Activated CD4-positive, alpha-beta T cell treated with anti-CD3 and anti-CD28 coated beads for 48 hours (primary cell): ENCODE measurements at regions not wholly inside any gene's neighbourhood (a gene's known extent, or its start where the extent isn't known, plus 50 kb on each side); places are given as distances from the start of the nearest gene placed in this dataset.
"Not testable (repeated sequence)": the region's sequence is repeated elsewhere in the genome, so short reads cannot be mapped to it uniquely, and the experiment has no call there.

Experiments
- DNase-seq: peaks from one replicate; pipeline ENCODE4 v3.0.0-alpha.2; 2020

DNA sequence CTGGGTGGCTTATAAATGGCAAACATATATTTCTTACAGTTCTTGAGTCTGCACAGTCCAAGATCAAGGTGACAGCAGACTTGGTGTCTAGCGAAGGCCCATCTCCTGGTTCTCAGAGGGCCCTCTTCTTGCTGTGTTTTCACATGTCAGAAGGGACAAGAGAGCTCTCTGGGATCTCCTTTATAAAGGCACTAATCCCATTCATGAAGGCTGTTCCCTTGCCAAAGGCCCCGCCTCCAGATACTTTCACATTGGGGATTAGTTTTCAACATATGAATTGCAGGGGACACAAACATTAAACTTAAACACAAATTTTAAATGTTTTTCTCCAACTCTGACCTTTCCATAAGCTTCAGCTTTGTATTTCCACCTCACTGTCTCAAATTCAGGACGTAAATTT is 1135.0 kb upstream of the TENM3 start:
- no peak for DNase-seq

DNA sequence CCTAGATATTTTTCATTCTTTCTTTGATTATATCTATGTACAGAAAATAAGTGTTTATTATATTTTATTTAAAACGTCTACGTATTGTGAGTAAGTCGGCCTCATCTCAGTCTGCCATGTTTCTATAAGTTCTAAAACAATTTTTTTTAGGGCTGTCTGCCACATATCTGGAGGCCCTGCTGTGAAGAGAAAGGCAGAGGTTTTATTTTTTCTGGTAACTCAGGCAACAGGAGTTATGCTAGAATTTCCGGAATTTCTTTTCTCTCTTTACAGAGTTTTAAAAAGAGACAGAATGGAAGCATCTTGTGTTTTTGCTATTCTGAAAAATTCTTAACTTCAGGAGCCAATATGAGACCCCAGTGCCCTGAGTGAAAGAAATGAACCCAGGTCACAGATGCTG is 1124.0 kb upstream of the TENM3 start:
- no peak for DNase-seq

DNA sequence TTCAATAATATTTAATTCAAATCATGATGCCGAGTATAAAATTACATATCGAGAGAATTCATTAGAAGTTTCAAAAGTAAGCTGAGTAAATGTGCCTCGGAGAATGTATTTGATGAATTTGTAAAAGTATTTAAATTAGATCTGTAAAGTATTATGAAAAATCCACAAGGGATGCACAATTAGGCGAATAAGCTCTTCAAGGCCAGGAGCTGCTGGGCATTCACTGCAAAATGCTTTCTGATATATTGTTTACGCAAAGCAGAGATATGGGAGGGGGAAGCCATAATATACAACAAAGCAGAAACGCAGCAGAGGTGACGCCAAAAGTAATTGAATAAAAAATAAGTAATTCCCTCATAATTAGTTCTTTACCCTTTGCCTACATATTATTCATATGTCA is 1121.5 kb upstream of the TENM3 start:
- no peak for DNase-seq

DNA sequence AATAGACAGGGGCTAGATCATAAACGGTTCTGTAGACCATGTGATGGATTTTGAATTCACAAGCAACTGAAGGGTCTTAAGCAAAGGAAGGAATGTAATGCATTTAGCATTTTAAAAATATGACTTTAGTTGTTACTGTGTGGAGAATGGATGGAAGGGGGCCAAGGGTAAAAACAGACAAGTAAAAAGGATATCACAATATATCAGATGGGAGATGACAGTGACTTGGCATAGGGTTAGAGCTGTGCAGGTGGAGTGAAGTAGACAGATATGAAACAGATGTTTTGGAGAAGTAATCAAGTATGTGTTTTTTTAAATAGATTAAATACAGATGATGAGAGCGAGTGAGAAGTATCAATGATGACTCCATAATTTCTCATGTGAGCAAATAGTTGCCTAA is 1116.0 kb upstream of the TENM3 start:
- DNase-seq = no peak

DNA sequence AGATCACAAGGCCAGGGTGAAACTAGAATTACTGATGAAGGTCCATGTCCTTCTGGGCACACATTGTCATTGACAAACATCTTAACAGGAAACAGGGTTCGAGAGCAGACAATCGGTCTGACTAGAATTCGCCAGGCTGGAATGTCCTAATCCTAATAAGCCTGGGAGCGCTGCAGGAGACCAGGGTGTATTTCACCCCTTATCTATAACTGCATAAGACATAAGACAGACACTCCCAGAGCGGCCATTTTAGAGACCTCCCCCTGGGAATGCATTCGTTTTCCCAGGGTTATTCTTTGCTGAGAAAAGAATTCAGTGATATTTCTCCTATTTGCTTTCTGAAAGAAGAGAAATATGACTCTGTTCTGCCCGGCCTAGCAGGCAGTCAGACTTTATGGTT is 1112.9 kb upstream of the TENM3 start:
- DNase-seq = not testable (repeated sequence)

DNA sequence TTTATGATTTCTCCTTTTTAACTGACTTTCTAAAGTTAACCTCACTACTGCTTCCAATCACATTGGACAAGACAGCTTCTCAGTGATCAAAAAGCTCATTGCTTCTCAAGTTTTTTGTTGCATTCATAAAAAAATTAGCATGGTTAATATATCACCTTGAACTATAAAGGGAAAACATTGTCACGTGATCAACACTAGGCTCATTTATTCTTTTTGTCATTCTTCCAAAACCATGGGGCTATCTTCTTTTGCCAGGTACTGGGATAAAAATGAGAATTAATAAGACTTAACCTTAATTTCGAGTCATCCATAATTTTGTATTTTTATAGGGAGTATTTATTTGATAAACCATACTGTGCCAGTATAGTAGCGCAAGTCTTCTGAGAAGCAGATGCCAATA is 1105.9 kb upstream of the TENM3 start:
- DNase-seq = no peak

DNA sequence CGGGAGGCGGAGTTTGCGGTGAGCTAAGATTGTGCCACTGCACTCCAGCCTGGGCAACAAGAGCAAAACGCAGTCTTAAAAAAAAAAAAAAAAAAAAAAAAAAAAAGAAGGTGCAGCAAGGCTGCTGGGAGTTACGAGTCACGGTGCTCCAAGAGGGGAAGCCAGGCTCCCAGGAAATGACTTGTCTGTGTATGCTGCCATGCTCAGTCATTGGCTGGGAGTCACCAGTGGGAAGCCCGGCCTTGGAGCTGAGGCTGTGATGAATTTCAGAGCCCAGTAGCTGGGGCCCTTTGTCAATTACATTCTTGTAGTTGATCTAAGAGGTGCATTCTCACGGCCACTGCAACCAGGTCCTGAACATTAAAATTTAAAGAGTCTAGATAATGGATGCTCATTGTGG is 1105.1 kb upstream of the TENM3 start:
- DNase-seq = no peak

DNA sequence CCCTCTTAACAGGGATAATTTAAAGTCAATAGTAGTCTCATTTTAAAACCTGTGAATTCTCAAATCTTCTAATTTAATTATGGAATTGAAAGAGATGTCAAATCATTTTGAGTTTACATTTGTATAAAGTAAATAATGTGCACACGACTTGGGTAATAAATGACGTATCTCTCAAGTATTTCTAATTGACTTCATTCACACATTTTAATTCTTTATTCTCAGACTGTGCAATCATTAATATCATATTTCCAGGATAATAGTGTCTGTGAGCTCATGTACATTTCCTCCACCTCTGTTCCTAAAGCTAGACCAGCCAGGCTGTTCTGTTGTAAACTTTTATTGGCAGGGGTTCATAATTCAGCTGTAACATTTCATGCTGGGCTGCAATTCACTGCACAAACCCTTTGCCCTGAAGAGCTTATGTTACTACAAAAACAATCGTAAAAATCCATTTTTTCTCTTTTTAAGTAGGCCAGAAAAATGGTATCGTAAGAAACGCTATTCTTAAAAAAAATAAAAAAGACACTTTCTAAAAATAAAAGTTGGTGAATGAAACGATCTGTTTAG is 1103.1 kb upstream of the TENM3 start:
- DNase-seq = no peak

DNA sequence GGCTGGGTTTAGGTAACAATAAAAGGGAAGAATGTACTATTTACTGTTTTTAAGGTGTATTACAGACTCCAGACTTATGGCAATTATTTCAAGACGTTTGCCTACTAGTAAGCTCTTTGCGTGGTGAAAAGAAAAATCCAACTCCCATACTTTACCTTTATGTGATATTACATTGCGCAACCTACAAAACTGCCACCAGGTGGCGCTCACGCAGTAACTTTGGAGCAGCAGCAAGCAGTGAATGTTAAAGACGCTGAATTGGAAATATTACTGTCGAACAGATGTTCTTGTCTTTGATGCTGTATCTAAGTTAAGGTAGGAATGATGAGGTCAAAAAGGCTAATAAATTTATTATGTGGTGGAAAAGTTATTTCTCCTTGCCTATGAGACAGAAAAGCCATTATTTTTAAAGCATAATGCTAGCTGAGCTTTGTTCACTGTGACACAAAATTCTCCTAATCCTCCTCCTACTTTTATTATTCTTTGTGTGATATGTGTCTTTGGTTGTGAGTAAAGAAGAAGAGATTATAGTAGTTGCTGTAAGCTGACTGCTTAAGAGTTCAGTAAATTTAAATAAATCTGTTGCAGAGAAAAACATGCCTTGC is 1099.8 kb upstream of the TENM3 start:
- peak; percentile 80 for DNase-seq

DNA sequence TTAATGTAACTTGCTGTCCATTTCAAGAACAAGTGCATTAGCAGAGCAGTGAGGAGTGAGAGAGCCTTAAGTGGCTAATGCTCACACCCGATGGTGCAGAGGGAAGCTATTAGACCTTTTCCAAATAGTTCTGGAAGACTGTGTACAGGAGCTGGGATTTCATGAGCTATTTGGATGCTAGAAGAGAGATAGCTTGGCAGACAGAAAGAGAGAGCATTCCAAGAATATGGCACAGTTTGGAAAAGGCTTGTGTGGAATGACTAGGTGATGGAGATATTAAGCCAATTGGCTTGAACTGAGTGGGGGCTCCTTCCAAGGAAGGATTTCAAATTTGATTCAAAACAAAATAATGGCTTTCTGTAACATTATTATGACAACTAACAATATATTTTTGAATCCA is 1097.2 kb upstream of the TENM3 start:
- DNase-seq = no peak

DNA sequence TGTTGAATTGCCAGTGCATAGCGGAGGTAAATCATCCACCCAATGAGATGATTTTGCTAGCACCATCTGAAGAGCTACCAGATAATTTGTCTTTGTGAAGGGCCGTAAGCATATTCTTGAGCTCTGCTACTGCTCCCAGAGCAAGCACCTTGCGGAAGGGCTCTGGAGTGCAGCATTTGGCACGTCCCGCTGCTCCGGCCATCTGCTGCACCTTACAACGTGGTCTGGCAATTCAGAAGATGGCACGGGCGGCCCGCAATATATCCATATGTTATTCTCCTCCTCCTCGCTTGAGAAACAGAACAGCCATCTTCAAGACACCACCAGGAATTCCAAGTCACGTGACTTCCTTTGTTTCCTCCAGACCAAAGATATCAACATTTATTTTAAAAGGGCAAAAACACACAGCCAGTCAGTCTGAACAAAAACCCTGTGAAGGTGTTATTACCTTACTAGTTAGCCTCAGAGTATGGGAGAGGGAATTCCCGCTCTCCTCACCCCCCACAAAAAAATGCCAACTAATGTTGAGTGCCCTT is 1095.7 kb upstream of the TENM3 start:
- no peak for DNase-seq

DNA sequence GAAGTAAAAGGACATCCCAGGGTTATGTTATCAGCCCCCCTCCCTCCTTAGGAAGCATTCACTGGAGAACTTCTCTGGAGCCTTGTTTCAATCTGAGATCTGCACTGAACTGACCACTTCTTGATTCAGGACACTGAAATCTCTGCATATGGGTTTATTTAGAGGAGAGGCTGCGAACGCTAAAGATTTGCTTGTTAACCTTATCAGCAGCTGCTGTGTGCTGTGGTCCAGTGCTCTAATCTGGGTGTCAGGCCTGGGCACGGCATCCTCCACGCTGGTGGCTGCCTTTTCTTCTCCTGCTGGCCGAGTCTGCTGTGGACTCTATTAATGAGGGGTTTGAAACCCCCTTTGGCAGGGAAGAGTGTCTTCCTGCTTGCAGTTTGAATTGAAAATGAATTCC is 1094.7 kb upstream of the TENM3 start:
- DNase-seq = no peak

DNA sequence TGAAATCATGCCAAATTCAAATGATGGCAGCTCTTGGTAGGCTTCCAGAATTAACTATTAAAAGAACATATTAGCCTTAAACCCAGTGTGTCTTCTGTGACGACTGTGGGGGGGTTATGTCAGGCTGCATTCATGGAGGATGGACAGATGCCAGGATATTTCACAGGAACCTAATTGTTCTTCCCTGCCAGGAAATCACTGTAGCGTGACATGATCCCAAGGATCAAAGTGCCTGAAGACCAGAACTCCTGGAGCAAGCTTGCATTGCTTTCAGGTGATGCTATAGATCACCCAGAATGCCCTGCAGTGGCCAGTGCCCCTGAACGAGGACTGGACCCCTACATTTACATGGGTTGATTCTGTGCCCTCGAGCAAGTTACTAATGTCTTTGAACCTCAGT is 1093.0 kb upstream of the TENM3 start:
- DNase-seq = no peak

DNA sequence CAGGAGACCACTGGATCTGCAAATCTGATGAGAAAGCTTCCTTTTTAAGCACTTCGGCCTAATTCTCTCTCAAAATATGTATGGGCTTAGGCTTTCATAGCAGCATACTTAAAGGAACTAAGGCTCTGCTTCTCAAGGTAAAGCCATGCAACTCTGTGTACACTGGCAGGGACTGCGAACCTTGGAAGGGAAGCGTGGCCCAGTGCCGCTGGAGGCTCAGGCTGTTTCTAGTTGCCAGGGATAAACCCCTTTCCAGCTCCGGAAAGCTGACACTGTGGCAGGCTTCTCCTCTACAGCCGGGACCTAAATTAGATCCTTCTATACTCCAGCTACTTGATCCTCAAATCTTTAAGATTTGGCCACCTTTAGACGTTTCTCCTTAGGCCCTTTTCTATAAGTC is 1091.3 kb upstream of the TENM3 start:
- no peak for DNase-seq

DNA sequence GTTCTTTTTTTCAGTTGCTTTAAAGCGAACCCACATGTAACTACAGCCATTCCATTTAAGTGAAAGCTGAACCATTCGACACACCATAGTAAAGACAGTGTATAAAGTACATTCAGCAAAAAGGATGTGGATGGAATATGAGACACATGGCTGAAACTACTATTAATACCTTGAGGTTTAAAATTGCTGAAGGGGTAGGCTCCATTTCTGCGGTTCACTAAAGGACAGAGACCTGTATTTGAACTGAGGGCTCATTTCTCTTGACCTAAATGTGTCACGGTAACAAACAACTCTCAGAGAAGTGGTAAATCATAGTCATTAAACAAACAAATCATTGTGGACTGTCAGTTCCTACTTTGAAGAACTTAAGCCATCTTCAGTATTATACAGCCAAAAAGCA is 1085.6 kb upstream of the TENM3 start:
- no peak for DNase-seq

DNA sequence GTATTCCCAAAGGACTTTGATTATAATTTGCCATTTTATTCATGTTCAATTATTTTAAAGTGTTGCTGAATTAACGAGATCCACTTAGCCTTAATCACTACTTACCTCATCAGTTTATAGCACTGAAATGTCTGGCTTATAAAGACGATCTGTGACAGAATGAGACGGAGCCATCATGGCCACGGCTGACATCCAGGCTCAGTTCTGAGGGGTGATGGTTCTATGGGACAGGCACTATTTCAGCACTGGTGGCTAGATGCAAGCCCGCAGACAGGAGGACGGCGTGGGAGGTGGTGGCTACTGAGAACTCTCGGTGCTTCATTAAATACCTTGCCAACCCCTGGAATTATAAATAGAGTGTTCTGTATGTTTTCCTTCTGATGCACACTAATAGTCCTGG is 1084.2 kb upstream of the TENM3 start:
- DNase-seq = no peak

DNA sequence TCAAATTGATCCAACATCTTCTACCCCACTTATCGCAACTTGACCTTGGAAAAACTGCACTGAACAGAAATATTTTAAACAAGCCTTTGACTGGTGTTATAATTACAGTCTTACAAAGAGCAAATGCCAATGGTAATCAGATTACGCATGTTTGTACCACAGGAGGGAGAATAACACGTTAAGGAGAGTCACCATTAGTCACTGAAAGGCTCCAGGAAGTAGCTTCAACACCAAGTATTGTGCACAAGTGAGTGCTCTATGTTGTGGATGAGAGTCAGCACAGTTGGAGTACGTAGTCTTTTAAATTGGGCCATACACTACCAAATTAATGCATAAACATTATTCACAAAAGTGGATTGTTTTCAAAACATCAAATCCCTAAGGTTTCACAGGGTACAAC is 1081.5 kb upstream of the TENM3 start:
- no peak for DNase-seq

DNA sequence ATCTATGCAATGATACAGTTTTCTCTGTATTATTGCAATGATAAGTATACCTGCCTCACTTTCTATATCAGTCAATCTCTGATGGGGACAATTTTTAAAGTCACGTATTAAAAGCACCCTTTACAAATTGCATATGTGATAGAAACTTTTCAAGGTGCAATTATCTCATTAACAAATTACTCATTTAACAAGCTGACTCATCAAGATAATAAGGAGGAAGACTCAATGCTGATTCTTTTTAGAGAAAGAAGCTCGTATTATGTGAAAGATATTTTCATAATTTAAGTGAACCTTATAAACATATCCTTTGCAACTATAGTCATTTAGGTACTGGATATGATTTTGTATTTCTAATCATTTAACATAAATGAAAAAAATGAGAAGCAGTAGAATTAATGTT is 1080.9 kb upstream of the TENM3 start:
- no peak for DNase-seq

DNA sequence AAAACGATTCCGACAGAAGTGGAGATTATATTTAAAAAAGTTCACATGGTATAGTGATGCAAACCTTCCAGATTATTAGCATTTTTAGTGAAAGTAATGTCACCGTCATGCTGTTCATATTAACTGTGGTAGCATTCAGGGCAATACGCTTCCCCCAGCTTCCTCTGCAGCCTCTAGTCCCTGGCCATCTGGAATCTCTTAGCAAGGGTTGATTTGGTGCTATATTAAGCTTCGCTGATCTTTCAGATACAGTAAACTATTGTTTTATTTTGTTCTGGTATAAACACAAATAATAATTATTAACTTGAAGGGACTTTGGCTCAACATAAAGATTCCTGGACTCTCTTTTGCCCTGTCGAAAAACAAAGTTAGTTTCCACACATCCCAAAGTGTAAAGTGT is 1080.5 kb upstream of the TENM3 start:
- DNase-seq = no peak

DNA sequence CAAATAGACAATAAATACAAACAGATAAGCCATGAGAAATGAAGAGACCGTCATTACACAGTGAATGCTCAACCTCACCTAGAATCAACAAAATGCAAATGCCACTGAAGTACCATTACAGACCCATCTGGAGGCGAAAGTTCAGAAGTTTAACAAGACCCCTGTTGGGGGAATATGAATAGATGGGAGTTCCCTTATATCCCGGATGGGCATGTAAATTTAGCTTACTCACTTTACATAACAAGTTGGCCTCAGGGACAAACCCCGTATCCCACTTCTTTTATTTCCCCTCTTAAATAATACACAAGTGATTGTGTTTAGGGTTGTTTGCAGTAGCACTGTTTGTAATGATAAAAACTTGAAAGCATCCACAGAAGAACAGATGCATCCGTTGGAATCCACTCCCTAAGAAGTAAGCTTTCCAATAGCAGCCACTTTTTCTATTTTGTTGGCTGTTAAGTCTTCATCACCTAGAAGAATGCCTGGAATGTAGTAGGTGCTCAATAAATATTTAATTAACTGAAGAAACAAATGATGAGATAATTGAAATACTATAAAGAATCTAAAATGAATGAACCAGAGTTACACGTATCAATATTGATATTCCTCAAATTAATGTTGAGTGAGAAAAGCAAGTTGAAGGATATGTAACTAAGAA is 1076.3 kb upstream of the TENM3 start:
- no peak for DNase-seq

DNA sequence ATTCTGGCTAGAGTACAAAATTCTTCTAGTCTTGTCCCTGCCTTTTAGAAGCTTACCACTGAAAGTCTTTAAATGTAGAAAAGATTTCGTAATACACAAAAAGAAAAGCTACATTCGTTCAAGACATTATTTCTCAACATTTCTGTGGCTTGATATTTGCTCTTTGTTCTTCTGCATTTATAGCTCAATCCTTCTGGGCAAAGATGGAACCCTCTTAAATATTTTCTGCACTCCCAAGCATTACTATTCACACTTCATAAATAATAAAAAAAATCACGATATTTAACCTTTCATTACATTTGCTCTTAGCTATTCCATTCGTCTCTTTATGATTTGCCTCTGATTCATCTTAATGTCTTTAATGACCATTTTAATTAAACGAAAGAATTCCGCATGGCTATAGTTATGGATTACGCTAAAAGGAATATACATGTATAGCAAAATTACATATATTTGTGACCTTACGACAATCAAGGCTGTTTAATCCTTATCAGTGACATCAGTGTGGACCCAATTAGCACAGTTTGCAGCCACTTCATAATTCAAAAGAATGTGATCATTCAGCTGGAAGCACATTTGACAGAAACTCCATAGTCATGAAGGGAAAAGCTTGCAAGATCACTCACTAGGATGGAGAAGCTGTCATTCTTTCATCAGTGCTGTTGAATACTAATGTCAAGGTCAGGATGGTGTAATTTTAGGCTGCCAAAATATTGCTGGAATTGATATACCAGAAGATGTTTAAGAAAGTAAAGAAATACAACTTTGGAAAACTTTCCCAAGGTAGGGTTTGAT is 1075.0 kb upstream of the TENM3 start:
- no peak for DNase-seq

DNA sequence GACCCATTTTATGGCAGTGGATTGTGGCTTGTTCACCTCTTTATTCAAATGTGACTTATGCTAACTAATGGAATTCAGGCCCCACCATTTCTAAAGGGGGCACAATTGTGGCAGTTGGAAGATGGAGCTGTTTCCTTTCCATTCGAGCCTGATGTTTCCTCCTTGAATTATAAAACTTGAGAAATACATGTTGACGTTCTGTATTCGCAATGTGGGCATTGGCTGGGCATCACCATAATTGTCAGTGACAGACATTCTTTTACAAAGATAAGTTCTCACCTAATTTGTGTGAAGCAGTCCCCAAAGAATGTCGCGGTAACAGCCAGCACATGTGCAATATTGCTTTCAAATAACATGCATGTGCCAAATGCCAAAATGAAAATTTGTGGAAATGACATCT is 1070.2 kb upstream of the TENM3 start:
- DNase-seq = no peak

DNA sequence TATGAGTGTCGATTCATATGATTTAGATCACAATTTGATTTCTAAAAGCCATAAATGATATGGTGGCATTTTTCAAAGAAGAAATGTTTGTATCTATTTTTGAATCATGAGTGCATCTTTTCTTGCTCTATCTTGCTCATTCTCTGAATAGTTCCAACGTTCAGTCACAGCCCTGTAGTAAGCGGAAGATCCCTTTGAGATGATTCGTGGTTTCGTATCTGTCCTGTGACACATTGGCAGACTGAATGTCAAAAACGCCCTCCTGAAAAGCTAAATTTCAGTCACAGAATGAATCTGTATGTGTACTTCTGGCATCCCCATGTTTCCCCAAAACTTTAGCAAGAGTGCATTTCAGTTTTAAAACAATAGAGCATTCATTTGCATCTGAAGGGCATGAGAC is 1066.9 kb upstream of the TENM3 start:
- no peak for DNase-seq

DNA sequence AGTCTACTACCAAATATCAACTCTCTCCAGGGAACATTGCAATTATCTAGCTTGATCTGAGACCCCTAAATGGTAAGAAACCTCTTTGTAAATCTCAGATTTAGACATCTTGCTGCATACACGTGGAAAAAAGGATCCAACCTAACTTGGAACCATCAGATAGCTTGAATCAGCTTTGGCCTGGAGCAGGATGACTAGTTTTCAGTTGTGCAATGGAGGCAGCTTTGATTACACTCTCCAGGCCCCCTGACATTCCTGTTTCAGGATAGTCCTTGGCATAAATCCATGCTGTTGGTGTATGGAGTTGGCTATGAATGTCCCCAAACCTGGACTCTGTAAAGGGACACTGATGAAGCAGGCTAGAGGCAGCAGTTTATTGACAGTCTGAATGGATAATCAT is 1061.9 kb upstream of the TENM3 start:
- DNase-seq = no peak
